AG04449 (cell line): ENCODE measurements at regions not wholly inside any gene's neighbourhood (a gene's known extent, or its start where the extent isn't known, plus 50 kb on each side); places are given as distances from the start of the nearest gene placed in this dataset.

Experiments used
- CTCF ChIA-PET: fragments of 350-600 bp; formaldehyde crosslinking; extraction: SDS; loops from one replicate; lab custom pipeline; 2021; ENCODE audit warnings: antibody characterized with exemption; lab: Yijun Ruan, JAX
- POLR2A ChIA-PET: fragments of 400-600, 350-600 bp; formaldehyde crosslinking; extraction: SDS; loops from one replicate; lab custom pipeline; 2020; ENCODE audit warnings: antibody characterized with exemption, inconsistent platforms; lab: Yijun Ruan, JAX
- DNase-seq: peaks from one replicate; pipeline ENCODE4 v3.0.0-alpha.2; 2010; ENCODE audit warnings: low read depth, low spot score
- H3K4me3 ChIP-seq: 2 replicates; pipeline ENCODE4 v1.5.1; 2011; ENCODE audit warnings: low read depth, mild to moderate bottlenecking, control low read depth, low read length
- CTCF ChIP-seq: IDR thresholded peaks from one replicate; pipeline ENCODE4 v1.5.1; 2011; ENCODE audit warnings: mild to moderate bottlenecking, moderate library complexity, low read length, control low read depth, inconsistent platforms; ENCODE audit not compliant: insufficient read depth; ENCODE audit errors: missing control alignments

GRCh38 chr9:79060766-79061165 is 511.0 kb upstream of the TLE4 start:
- no peak for DNase-seq
- TF ChIP-seq CTCF: no peak
- H3K4me3 ChIP-seq: no peak overlapping the region
- POLR2A ChIA-PET: no interaction called here
- CTCF ChIA-PET: no interaction called here

- POLR2A ChIA-PET: no interaction called here
- CTCF ChIA-PET: interaction anchor here (1.6 kb wide), 1 partner anchor 18 kb away, joined by 3 read pairs; no protein-coding TSS in a partner anchor
- TF ChIP-seq CTCF: no peak
- H3K4me3 ChIP-seq: no peak overlapping the region
- no peak for DNase-seq
Observed at GRCh38 chr9:79061752-79062616, 509.8 kb upstream of the TLE4 start.

- TF ChIP-seq CTCF: no peak
- POLR2A ChIA-PET: no interaction called here
- DNase-seq: no peak
- H3K4me3 ChIP-seq: no peak overlapping the region
- CTCF ChIA-PET: no interaction called here
Observed at GRCh38 chr9:79073201-79073600, 498.6 kb upstream of the TLE4 start.

- ChIA-PET POLR2A (no interaction called here), CTCF (interaction anchor here (0.8 kb wide), 1 partner anchor 24 kb away, joined by 3 read pairs; no protein-coding TSS in a partner anchor)
- TF ChIP-seq CTCF: no peak
- DNase-seq: no peak
- no peak overlapping the region for H3K4me3 ChIP-seq
Observed at GRCh38 chr9:79080536-79080935, 491.2 kb upstream of the TLE4 start.

GRCh38 chr9:79083621-79084020 is 488.1 kb upstream of the TLE4 start:
- no peak for DNase-seq
- H3K4me3 ChIP-seq: no peak overlapping the region
- ChIA-PET CTCF (no interaction called here), POLR2A (no interaction called here)
- TF ChIP-seq CTCF: no peak

- ChIA-PET CTCF (interaction anchor here (1.0 kb wide), 1 partner anchor 43 kb away, joined by 3 read pairs; no protein-coding TSS in a partner anchor), POLR2A (no interaction called here)
- H3K4me3 ChIP-seq: no peak overlapping the region
- DNase-seq: no peak
- no peak for TF ChIP-seq CTCF
Observed at GRCh38 chr9:79087133-79087532, 484.6 kb upstream of the TLE4 start.
